ENCODE measurements at regions not wholly inside any gene's neighbourhood (a gene's known extent, or its start where the extent isn't known, plus 50 kb on each side); places are given as distances from the start of the nearest gene placed in this dataset.
A peak's percentile ranks its signal among the peaks of the same experiment; 100 is the strongest.

DNA sequence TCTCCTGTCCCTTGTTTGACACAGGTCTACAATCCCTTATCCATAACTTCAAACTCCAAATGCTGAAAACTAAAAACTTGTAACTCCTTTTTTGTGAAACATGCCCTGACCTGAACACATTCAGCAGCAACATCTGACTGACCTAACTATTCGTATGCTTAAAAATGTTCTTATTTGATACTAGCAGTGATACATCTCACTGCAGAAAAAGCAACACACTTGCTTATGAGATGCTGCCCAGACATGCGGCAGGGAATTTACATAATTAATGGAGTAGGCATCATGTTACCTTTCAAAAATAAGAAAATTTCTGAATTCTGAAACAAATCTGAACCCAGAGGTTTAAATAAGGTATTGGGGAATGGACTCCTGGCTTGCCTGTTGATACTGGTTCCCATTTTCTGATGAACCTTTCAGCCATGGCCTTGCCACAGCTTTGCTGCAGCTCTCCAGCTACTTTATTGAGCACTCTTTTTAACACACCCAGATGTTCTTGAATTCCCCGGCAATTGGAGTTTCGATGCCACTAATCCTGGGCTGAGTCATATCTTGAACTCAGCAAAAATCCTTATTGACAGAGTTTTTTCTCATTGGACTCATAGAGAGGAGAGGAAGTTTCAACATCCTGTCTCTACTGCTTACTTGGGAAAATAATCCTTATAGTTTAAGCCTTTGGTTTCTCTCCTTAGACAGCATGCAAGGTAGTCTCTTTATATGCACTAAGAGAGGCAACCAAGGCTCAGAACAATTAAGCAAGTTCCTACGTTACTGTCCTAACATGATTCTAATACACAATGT lies 296.6 kb upstream of the LMCD1 start:
- no peak for DNase-seq

DNA sequence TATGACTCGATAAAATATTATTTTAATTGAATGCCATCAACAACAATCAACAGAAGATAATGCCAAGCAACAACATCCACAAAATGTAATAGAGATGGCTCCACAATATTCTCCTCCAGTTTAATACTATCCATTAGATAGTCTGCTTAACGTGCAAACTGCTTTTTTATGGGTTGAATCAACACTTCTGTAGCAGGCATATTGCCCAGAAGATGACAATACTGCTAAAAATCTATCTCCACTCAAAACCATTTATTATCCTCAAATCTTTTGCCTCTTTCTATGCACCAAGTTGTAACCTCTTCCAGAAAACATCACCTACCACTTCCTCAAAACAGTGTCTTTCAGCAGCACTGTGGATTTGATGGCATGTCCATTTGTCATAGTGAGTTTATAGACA lies 295.7 kb upstream of the LMCD1 start:
- no peak for DNase-seq

DNA sequence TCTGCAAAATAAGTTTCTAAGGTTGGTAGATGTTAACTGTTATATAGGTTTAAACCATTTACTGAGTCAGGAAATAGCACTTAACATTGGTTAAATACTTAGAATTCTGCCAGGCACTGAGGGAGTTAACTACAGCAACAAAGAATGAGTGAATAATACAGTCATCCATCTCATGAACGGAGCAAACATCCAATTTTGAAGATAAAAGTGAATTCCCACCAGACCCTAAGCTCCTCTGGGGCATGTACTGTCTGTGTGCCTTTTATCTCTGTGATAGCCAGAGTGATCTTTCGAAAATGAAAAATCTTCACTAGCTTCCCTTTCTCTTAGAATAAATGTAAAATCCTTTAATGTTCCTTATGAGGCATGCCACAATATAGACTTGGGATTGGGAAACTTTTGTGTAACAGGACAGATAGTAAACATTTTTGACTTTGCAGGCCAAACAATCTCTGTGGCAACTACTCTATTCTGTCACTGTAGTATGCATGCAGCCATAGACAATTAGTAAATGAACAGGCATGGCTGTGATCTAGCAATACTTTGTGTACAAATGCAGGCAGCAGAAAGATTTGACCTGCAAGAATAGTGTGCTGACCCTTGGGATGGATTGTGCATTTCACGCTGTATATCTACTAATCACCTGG lies 294.5 kb upstream of the LMCD1 start:
- no peak for DNase-seq

DNA sequence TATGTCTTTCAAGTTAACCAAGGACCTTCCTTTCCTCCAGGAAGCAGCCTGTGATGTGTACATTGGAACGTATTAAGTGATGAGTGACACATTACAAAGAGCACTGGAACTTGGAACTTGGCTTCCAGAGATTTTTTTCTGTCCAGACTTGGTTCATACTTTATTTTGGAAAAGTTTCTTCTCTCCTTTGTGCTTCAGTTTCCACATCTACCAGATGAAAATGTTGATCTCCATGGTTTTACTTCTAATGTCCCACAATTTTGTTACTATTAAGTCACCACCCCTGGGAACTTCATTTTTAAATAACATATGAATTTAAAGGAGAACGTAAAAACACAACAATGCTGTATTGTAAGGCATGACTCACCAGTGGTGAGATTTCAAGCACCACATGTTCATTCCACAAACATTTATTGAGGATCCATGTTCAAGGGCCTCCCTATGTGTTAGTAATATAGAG lies 290.7 kb upstream of the LMCD1 start:
- DNase-seq, result no peak

DNA sequence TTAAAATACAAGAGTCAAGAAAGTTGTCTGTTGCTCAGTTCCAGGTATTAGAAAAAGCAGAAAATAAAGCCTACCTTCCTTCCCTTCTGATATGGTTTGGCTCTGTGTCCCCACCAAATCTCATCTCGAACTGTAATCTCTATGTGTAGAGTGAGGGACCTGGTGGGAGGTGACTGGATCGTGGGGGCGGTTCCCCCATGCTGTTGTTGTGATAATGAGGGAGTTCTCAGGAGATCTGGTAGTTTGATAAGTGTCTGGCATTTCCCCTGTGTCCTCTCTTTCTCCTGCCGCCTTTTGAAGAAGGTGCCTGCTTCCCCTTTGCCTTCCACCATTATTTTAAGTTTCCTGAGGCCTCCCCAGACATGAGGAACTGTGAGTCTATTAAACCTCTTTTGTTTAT lies 288.8 kb upstream of the LMCD1 start:
- DNase-seq, result no peak

DNA sequence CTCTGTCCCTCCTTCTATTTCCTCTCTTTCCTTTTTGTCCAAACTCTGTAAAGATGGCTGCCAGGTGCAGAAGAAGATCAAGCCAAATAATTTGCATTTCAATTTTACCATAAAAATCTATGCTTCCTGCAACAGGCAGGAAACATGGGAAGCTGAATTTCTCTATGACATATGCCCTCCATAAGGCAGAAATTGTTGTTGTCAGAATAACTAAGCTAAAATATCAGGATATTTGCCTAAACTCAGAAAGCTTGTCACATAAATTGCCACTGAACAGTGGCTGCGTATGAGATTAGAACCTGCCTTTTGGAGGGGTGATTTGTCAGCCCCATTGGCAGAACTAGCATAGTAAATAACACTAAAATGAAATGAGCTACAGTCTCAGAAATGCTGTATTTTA lies 288.3 kb upstream of the LMCD1 start:
- DNase-seq, result no peak

DNA sequence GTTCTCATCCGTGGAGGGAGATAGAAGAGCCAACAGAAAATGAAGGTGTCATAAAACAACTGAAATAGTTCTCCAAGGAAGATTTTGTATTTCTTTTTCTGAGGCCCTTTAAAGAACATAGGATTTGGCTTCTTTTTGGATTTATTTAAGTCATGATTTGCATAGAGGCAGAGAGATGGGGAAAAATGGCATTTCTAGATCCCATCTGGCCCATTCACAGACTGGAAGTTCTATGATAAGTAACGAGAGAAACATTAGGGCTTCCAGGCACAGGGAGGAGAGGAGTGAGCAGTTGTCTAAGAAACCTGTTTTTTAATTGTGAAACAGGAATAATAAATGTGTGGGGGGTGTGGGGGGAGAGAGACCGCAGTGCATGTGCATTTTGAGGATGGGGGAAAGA lies 285.8 kb upstream of the LMCD1 start:
- no peak for DNase-seq

DNA sequence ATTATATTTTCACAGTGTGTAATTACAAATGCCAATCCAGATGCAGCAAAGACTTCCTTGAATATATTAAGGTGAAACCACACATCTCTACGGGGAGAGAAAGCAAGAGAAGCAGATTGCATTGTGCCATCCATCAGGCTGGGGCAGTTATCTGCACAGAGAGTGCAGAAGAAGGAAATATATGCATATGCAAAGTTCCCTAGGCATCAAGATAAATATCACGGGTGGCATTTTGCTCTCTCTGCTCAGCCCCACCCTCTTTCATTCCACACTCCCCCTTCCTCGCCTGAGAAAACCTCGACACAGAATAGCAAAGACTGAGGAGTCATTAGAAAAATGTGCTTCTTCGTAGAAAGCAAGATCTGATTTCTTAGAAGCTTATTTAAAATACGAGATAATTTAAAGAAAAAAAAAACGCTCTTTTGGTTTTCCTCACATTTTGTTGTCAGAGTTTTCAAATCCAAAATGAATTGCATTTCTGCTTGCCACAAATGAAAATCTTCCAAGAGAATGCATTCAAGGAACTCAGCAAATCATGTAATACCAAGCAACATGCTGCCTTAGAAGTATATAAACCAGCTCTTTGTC lies 283.2 kb upstream of the LMCD1 start:
- no peak for DNase-seq

DNA sequence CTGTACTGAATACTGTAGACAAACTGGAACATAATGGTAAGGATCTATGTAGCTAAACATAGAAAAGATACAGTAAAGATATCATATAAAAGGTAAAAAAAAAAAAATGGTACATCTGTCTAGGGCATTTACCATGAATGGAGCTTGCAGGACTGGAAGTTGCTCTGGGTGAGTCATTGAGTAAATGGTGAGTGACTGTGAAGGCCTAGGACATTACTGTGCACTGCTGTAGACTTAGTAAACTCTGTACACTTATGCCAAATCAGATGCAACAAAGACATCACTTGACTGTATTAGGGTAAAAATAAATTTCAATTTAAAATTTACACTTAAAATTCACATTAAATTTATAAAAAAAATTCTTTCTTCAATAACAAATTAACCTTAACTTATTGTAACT lies 281.3 kb upstream of the LMCD1 start:
- no peak for DNase-seq

DNA sequence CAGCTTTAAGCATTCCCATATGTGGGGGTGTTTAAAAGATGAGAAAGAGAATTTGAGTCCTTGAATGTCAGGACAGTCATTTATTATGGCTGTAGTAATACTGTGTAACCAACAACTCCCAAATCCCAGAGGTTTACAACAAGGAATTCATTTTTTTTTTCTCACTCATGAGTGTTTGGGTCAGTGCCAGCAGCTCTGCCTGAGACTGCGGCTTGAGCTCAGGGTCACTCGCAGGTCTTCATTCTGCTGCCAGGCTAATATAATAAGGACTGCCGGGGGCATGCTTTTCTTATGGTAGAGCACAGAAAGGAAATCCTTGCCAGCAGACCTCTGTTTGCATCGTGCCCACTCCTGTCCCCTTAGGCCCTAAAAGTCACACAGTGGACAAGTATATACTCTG lies 277.9 kb upstream of the LMCD1 start:
- no peak for DNase-seq

DNA sequence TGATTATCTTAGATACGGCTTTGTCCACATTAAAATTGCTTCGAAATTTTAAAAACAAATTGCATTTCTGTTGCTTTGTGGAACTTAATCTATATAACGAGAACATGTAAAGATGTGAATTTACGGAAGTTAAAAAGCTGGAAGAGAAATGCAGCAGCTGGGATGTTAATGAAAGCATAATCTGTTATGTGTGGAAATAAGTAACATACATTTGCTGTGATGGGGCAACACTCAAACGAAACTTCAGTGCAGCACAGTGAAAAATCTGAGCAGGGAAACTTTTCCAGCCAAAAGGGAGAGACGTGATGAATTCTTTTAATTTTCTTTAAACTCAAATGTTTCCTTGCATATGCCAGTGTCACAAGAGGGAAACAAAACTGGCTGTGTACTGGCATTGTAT lies 276.7 kb upstream of the LMCD1 start:
- DNase-seq, result no peak

DNA sequence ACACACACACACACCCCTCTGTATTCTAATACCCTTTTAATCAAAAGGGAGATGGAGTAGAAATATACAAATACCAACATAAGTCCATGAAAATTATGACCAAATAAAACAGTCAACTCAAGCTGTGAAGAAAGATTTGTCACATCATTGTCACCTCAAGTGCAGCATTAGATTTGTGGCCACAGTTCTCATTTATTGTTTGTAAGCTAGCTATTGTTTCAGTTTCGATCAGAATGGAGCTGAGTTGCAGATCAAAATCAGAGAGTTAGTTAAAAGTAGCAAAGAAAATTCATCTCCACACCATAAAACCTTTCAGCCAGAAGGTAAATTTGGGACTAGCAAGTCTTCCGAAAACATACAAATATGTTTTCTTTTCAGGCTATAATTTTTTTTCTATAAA lies 267.7 kb upstream of the LMCD1 start:
- no peak for DNase-seq

DNA sequence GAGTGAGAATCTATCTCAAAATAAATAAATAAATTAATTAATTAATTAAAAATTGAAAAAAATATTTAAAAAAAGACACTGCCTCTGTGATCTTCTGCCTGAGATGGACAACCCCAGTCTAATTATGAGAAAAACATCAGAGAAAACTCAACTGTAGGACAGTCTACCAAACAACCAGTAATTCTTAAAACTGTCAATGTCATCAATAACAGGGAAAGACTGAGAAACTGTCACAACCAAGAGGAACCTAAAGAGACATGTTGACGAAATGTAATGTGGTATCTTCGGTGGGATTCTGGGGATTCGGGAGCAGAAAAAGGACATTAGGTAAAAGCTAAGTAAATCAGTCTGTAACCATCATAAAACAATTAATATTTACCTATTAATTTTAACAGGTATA lies 265.4 kb upstream of the LMCD1 start:
- DNase-seq, result no peak

DNA sequence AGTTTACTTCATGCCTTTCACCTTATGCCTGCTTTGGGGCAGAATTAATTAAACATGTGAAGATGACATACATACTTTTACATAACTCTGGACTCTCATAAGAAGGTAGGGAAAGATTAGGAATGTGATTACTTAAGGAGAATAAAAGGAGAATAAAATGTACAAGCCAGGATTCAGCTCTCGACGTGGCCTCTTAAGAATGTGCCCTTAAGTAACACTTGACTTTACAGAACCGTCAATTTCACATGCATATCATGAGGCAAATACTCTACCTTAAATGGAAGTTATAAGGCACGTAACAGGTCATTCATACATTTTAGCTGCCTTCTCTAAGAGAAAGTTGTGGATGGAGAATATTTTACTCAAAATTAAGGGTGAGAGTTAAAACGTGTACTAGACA lies 263.7 kb upstream of the LMCD1 start:
- DNase-seq, result no peak

DNA sequence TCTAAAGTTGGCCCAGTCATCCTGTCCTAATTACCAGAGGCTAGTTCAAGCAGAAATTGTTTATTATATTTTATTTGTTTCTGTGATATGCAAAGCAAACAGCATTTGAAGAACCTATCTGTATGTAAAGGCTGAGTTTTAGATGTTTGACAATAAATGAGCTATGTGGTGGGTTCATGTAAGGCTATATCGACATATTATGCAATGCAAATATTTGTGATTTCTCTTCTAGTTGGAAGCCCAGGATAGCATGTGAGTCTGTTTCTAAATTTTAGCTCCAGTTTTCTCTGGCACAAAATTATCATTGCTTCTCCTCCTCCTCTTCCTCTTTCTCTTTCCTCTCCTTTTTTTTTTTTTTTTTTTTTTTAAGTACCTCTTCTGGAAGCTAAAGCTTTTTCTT lies 263.2 kb upstream of the LMCD1 start:
- DNase-seq, result no peak

DNA sequence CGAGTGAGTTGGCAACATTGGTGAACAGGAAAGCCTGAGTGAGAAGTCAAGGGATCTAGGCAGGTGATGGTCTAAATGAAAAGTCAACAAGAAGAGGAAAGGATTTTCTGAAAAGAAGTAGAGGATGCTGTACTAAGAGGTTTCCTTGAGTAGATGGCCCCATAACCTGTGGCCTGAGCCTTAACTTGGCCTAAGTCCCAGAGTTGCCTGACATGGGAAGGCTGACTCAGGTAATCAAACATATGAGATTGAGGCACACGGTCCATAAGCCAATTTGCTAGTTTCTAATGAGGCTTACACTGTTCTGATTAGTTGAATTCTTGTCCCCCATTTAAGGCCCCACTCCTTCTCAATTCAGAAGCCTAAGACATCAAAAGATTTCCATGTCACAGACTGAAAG lies 262.5 kb upstream of the LMCD1 start:
- no peak for DNase-seq

DNA sequence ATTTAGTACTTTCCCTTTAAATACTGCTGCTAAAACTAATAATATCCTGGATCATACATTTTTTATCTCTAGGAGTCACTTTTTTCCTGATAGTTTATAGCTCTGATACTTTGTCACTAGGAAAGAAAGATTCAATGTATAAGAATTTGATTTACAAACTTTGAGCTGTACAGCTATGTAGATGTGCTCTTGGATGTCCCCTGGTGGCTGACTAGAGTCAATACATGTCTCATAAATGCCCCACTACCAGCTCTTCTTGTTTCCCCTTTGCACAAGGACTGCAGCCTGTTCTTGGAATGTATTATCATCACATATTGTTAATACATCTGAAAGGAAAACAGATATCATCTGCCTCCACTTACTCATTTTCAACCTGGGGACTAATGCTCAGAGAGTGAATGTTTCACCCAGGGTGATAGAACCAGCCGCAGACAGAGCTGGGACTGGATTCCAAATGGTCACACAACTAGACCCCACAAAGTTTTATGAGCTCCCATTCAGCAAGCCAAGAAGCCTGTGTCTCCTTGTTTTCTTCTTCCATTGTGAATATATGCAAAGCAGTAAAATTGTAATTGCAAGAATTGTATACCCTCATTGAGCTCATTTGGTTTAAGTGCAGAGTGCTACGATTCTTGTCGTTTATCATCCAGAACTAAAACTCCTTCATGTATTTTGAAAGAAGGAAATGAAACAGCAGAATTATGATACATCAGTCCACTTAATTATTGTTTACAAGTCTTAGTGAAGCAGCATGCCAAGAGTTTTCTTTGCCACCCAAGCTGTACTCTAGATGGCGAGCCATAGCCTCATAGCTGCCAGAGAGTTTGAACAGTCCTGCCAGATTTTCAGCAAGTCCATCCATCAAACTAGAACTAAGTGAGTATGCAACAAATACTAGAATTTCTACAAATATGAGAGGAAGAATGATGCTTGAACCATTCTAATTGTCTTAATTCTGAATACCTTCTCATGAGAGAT lies 261.6 kb upstream of the LMCD1 start:
- DNase-seq, result peak; percentile 42

DNA sequence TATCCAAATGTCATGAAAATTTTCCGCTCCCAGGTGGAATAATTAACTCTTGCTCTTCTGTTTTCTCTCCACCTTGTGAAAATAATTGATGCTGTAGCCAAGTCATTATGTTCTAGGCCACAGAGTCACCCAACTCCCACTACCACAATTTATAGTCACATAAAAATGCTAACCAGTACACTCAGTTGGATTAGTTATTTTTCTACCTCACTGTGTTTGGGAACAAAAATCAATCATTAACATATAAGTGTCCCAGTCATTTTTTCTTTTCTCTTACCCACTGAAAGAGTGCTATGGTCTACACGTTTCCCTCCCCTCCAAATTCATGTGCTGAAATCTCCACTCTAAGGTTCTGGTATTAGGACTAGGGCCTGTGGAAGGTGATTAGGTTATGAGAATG lies 255.6 kb upstream of the LMCD1 start:
- DNase-seq, result no peak

DNA sequence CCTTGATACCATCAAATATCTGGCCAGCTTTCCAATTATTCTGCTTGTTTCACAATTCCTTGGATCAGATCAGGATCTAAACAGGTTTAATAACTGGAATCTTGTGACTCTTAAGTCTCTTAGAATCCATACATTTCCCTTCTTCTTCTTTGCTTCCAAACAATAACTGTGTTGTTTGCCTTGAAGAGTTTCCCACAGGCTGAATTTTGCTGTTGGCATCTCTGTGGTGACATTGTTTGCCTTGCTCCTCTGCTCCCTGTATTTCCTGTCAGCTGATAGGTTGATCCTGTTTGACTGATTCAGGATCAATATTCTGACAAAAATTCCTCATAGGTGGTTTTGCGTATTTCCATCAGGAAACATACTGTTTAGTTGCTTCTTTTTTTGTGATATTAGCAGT lies 248.4 kb upstream of the LMCD1 start:
- no peak for DNase-seq

DNA sequence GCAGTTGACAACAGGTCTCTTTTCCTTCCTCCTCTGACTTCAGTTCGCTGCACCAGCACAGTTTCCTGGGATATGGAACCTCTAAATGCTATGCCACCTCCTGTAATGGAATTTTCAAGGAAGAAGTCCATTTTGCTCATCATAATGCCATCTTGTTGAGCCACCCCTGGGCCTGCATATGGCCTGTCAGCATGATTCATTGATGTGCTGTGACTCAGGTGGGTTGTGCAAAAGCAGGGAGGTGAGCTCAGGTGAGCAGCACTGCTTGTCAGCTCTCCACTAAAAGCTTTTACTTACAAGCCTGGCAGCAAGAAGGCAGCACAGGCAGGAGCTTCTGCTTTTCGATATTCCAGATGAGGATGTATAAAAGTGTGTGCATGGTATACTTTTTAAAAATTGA lies 247.1 kb upstream of the LMCD1 start:
- no peak for DNase-seq

DNA sequence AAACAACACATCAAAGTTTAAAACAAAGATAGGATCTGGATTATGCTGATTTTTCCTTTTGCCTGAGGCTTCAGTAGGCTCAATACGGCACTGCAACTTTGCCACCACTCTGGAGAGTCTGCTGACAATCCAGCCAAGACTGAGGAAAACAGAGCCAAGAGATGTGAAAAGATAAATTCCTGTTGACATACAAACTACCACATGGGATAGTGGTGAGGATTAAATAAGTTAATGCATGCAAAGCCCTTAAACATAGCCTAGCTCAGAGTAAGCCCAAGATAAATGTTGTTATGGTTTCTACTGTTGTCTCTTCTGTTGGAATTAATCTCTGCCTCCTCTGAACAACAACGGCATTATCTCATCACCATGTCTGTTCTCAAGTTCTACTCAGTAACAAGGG lies 245.9 kb upstream of the LMCD1 start:
- no peak for DNase-seq

DNA sequence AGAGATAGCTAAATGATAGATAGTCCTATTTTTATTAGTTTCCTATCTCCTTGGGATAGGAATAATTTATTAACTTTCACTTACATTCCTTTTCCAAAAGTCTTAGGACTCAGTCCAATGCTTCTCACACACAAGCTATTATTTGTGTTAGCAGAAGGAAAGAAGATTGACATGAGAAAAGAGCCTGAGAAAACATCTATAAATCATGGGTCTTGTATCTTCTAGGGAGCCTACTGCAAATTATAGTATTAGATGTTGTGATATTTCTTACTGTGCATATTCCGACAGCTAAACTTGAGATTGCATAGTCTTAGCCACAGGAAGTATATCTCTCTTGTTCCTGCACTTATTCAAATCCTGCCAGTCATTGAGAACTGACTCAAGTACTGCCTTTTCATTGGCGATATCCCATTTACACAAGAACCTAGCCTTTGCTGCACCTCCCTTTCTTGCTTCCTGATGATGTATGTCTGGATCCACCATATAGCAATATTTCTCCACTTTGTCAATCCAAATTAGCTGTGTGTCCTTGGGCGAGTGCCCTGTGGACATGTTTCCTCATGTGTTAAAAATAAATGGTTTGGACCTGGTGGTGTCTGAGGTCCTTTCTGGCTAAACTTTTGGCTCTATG lies 245.1 kb upstream of the LMCD1 start:
- no peak for DNase-seq

DNA sequence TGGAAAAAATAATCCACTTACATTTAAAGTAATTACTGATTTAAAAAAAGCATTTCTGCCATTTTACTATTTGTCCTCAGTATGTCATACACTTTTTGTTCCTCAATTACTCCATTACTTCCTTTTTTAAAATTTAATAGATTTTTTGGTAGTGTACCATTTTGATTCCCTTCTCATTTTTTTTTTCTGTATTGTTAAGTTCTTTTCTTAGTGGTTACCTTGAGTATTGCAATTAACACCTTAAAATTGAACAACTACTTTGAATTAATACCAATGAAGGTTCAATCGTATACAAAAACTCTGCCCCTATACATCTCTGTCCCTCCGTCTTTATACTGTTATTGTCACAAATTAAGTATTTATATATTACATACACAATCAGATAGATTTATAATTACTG lies 240.6 kb upstream of the LMCD1 start:
- DNase-seq, result no peak

All from activated CD4-positive, alpha-beta T cell treated with anti-CD3 and anti-CD28 coated beads, Interleukin-2, amount 50 U/mL, for 16 hours (primary cell).